ENCODE measurements at regions not wholly inside any gene's neighbourhood (a gene's known extent, or its start where the extent isn't known, plus 50 kb on each side); places are given as distances from the start of the nearest gene placed in this dataset.

DNA sequence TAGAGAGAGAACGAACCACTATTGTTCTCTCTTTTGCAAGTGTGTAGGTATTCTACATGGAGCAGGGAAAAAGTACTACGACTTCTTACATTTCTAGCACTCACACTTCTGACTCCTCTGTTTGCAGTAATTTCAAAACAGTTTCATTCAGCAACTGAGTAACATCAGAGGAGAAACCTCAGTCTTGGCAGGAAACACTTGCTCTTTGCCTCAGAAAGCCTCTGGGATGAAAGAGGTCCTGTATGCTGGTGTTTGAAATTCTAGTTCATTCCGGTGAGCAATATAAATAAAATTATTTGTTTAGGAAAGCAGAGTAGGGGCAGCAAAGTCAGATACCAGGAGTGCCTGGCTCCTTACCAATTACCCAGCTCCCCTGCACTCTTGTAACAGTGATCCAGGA is 595.5 kb downstream of the TBC1D4 start:
- Histone ChIP-seq H2AFZ (ENCODE audit: low read length) (no peak overlapping the region), H3K4me3 (replicated peaks in 1 of 3; ENCODE audit: insufficient read depth in 1 of 3, low read depth in 2 of 3, low read length in 3 of 3) (no peak overlapping the region), H4K20me1 (ENCODE audit: insufficient read depth, low read length) (no peaks in the 10 kb centered on the region), H3K36me3 (replicated peaks in 1 of 2; ENCODE audit: control insufficient read depth in 1 of 2, insufficient read depth in 2 of 2, low read length in 2 of 2) (no peaks in the 10 kb centered on the region), H3K27ac (ENCODE audit: extremely low read length, insufficient read depth, low read length) (no peak overlapping the region), H3K9ac (ENCODE audit: insufficient read depth, low read depth, low read length) (no peak overlapping the region), H3K9me3 (ENCODE audit: low read length) (no peaks in the 10 kb centered on the region), H3K4me2 (ENCODE audit: low read depth, low read length) (no peak overlapping the region), H3K4me1 (ENCODE audit: insufficient read depth, low read length) (no peaks in the 10 kb centered on the region), H3K27me3 (ENCODE audit: control insufficient read depth in 1 of 2, insufficient read depth in 2 of 2, low read length in 2 of 2) (no peaks in the 10 kb centered on the region), H3K79me2 (ENCODE audit: insufficient read depth, low read length) (no peaks in the 10 kb centered on the region)
- ChIA-PET POLR2A (no interaction called here), CTCF (ENCODE audit: low intra/inter-chr PET ratio, low total read pairs) (no interaction called here)
- intact Hi-C loops (cut with micrococcal nuclease; ENCODE audit: unreplicated experiment), result no loop called here
- ATAC-seq (no peak), DNase-seq (ENCODE audit: low spot score) (no peak), FAIRE-seq (no peak)
- WGBS (ENCODE audit: low lambda C conversion rate), result 0% methylated on average over 3 of the region's 3 CpGs
- BruUV-seq (replicated peaks), result no TSS peak
- in situ Hi-C loops (cut with HindIII; ENCODE audit: extremely low pct_ligation_motif_present, low pct_unique_long_range_greater_than_20kb), result no loop called here
- TF ChIP-seq HNRNPH1 (optimal IDR thresholded peaks at IDR 0.05; ENCODE audit: low read depth, low read length), result no peak
- no peak for TF ChIP-seq ZNF552 (CRISPR knock-in tag; IDR thresholded peaks at IDR 0.05; ENCODE audit: borderline replicate concordance)
- TF ChIP-seq NCOA2 (CRISPR knock-in tag; IDR thresholded peaks at IDR 0.05), result no peak
- no peak for TF ChIP-seq NFYC (CRISPR knock-in tag; IDR thresholded peaks at IDR 0.05)
- TF ChIP-seq FIP1L1 (IDR thresholded peaks at IDR 0.05; ENCODE audit: borderline replicate concordance, insufficient read depth, low read depth, low read length), result no peak
- no peak for TF ChIP-seq ZNF451 (CRISPR knock-in tag; IDR thresholded peaks at IDR 0.05)
- TF ChIP-seq PBX3 (CRISPR knock-in tag; IDR thresholded peaks at IDR 0.05; ENCODE audit: borderline replicate concordance), result no peak

DNA sequence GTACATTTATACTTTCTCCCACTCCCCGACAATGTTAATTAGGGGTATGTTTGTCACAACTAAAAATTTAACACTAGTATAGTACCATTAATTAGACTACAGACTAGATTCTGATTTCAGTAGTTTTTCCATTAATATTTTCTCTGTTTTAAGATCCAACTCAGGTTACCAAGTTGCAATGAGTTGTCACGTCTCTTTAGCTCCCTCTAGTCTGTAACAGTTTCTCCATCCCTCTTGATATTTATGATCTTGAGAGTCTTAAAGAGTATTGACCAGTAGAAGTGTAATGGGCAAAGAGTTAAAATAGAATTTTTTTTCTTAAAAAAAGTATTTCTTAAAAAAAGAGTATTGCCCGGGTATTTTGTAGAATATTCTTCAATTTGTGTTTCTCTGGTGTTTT is 598.1 kb downstream of the TBC1D4 start:
- H3K36me3 ChIP-seq (replicated peaks in 1 of 2; ENCODE audit: control insufficient read depth in 1 of 2, insufficient read depth in 2 of 2, low read length in 2 of 2), result no peaks in the 10 kb centered on the region
- FAIRE-seq (no peak), ATAC-seq (no peak), DNase-seq (ENCODE audit: low spot score) (no peak)
- H3K4me2 ChIP-seq (ENCODE audit: low read depth, low read length), result no peak overlapping the region
- no peaks in the 10 kb centered on the region for H3K79me2 ChIP-seq (ENCODE audit: insufficient read depth, low read length)
- 17% methylated on average over 3 of the region's 3 CpGs for WGBS (ENCODE audit: low lambda C conversion rate)
- BruUV-seq (replicated peaks), result no TSS peak
- no peaks in the 10 kb centered on the region for H3K4me1 ChIP-seq (ENCODE audit: insufficient read depth, low read length)
- H3K27ac ChIP-seq (ENCODE audit: extremely low read length, insufficient read depth, low read length), result no peak overlapping the region
- H3K9ac ChIP-seq (ENCODE audit: insufficient read depth, low read depth, low read length), result no peak overlapping the region
- no peaks in the 10 kb centered on the region for H3K9me3 ChIP-seq (ENCODE audit: low read length)
- H4K20me1 ChIP-seq (ENCODE audit: insufficient read depth, low read length), result no peaks in the 10 kb centered on the region
- TF ChIP-seq GPBP1L1 (CRISPR knock-in tag; IDR thresholded peaks at IDR 0.05), result no peak
- TF ChIP-seq CBFB (CRISPR knock-in tag; IDR thresholded peaks at IDR 0.05), result no peak
- ChIA-PET CTCF (ENCODE audit: low intra/inter-chr PET ratio, low total read pairs) (no interaction called here), POLR2A (no interaction called here)
- intact Hi-C loops (cut with micrococcal nuclease; ENCODE audit: unreplicated experiment), result no loop called here
- in situ Hi-C loops (cut with HindIII; ENCODE audit: extremely low pct_ligation_motif_present, low pct_unique_long_range_greater_than_20kb), result no loop called here
- no peaks in the 10 kb centered on the region for H3K27me3 ChIP-seq (ENCODE audit: control insufficient read depth in 1 of 2, insufficient read depth in 2 of 2, low read length in 2 of 2)
- no peak overlapping the region for H2AFZ ChIP-seq (ENCODE audit: low read length)
- no peak overlapping the region for H3K4me3 ChIP-seq (replicated peaks in 1 of 3; ENCODE audit: insufficient read depth in 1 of 3, low read depth in 2 of 3, low read length in 3 of 3)
